NOMO-1 treated with DMSO at 0.1 percent for 48 hours (cell line): ENCODE measurements at regions not wholly inside any gene's neighbourhood (a gene's known extent, or its start where the extent isn't known, plus 50 kb on each side); places are given as distances from the start of the nearest gene placed in this dataset.
"Not testable (repeated sequence)": the region's sequence is repeated elsewhere in the genome, so short reads cannot be mapped to it uniquely, and the experiment has no call there.

Source experiments
- DNase-seq: peaks from one replicate; lab custom pipeline; 2025; ENCODE audit not compliant: unreplicated experiment; lab: John Stamatoyannopoulos, UW

- no peak for DNase-seq
These were observed 898.9 kb upstream of the MIR17HG start for GRCh38 chr13:90448466-90449037.

DNA sequence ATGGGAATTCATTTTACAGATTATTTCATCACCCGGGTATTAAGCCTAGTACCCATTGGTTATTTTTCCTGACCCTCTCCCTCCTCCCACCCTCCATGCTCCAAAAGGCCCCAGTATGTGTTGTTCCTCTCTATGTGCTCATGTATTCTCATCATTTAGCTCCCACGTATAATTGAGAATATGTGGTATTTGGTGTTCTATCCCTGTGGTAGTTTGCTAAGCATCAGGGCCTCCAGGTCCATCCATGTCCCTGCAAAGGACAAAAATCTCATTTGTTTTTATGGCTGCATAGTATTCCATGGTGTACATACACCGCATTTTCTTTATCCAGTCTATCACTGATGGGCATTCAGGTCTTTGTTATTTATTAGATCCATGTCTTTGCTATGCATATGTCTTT lies 894.1 kb upstream of the MIR17HG start:
- DNase-seq = no peak

DNA sequence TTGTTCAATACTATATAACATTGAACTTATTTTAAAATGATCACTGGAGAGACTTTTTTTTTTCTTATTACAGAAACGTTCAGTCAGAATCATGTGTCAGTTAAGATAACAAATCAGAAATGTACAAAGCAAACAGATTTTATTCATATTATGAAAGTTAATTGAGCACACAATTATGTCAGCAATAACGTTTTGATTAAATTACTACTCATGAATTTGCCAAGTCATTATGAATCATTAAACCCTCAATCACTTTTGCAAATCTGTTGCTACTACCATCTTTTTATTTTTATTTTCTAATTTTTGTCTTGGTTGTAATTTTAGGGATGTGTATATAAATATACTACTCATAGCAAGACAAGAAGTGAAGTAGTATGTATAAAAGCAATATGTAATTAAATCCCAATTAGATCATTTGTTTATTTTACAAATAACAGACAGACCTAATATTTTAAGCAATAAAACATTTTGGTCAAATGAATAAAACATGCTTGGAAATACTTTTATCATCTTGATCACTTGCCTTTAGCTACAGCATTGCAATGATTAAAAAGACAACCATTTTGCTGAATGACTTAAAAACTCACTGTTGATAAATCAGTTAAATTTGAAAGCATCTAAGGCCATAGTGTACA lies 893.4 kb upstream of the MIR17HG start:
- DNase-seq = no peak

- DNase-seq = no peak
These were observed 892.4 kb upstream of the MIR17HG start for GRCh38 chr13:90455067-90455466.

- no peak for DNase-seq
These were observed 891.7 kb upstream of the MIR17HG start for GRCh38 chr13:90455823-90456222.

DNA sequence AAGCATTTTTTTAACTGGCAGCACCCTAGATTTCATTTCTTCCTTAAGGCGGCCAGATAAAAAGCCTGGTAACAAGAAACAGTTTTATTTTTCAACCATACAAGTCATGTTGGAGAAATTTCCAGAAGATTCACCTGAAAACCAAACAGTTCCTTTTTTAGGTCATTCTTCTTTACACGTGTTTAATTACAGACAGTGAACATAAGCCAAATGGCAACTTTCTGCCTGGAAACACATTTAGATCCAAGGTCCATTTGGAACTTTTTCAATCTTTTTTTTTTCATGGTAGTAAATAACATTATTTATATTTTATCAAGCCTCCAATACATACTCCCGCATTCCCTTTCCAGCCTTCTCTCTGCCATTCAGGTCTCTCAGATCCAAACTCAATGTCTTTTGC lies 886.1 kb upstream of the MIR17HG start:
- DNase-seq = no peak

DNA sequence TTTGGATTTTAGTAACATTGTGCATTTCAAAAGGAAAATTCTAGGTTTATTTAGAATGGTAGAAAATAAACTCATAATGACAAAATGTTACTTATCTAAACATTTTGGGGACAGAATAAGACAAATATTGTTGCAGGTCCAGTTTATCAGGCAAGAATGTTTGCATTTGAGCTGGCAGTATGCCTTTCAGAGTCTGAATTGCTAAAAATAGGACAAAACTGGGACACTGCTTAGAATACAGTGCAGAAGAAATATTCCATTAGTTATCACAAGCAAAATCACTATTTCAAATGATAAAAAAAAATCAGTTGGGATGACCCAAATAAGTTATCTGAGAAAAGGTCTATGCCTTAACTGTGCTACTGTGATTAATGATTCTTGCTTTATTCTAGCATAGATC lies 870.3 kb upstream of the MIR17HG start:
- no peak for DNase-seq

DNA sequence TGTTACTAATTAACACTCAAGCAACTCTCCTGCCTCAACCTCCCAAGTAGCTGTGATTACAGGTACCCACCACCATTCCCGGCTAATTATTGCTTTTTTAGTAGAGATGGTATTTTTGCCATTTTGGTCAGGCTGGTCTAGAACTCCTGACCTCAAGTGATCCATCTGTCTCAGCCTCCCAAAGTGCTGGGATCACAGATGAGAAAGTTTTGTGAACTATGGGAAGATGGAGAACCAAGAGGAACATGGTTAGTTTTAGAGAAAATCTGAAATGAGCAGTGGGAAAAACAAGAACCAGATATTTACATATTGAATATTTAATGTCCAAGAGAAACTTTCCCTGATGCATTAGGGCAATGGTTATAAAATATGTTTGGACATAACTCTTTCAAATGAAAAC lies 863.6 kb upstream of the MIR17HG start:
- DNase-seq = no peak

DNA sequence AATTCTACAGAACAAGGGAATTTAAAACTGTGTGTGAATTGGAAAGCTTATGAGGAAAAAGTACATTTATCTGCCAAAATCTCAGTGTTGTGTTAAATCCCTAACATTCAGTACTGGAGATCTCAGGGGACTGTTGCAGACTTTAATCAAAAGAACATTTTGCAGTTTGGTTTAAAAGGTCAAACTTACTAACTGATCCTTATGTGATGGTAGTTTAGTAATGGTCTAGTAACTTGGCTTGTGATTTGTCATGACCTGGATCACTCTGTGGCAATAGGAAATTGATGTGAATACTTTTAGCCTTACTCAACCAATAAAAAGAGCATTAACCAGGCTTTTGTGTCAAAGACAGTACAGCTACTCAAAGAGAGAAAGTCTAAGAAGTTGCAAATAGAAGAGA lies 862.1 kb upstream of the MIR17HG start:
- no peak for DNase-seq

DNA sequence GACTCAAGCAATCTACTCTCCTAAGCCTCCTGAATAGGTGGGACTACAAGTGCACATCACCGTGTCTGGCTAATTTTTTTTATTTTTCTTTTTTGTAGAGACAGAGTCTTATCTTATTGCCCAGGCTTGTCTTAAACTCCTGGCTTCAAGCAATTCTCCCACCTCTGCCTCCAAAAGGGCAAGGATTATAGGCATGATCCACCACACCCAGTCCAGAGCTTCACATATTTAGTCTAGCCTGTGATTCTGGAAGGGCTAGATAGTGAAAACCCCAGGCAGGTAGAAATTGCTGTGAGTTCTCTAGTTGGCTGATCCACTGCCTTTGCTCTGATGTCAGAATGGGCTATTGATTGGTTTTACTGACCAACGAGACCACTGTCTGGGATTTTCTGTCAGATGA lies 854.6 kb upstream of the MIR17HG start:
- DNase-seq = no peak

GRCh38 chr13:90493667-90494066 lies 853.8 kb upstream of the MIR17HG start:
- DNase-seq = no peak

GRCh38 chr13:90494849-90495248 lies 852.6 kb upstream of the MIR17HG start:
- DNase-seq = not testable (repeated sequence)

- no peak for DNase-seq
These were observed 849.4 kb upstream of the MIR17HG start for GRCh38 chr13:90498096-90498495.

GRCh38 chr13:90498816-90499215 lies 848.7 kb upstream of the MIR17HG start:
- DNase-seq = no peak

DNA sequence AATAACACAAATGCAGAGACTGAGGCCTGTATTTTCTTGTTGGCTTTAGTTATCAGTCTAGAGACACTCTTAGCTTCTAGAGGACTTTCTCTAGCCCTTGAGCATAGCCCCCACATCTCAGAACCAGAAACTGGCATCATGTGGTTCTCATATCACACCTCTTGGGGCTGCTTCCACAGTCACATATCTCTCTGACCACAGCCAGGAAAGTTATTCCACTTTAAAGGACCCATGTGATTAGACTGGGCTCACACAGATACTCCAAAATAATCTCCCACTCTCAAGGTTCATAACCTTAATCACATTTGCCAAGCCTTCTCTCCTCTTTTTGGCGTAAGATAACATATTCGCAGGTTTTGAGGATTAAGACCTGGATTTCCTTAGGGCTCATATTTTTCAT lies 846.9 kb upstream of the MIR17HG start:
- DNase-seq = no peak

DNA sequence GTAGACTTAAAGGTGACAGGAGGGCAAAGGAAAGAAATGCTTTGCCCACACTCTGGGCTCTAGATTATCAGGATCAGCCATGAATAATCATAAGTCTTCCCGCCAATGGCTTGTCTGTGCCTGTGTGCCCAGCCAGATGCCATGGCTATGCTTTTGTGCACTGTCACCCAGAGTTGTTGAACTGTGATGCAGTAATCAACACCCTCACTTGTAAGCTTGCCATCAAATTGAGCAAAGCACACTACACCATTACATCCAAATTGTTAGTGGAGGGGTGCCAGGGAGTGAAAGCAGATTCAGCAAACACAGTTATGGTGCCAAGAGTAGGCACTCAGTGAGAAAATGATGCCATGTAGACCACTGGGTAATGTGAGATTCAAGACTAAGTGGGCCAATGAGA lies 845.3 kb upstream of the MIR17HG start:
- DNase-seq = no peak

- no peak for DNase-seq
These were observed 844.7 kb upstream of the MIR17HG start for GRCh38 chr13:90502762-90503161.

DNA sequence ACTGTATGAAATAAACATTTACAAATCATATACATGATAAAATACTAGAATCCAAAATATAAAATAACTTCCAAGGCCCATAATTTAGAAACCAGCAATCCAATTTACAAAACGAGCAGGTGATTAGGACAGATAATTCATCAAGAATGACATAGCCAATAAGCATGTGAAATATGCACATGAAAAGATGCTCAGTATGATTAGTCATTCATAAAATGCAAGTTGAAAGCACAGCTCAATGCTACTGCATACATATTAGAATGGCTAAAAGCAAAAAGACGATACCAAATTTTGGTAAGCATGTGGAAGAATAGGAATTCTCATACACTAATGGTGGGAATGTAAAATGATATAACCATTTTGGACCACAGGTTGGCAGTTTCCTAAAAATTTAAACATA lies 837.2 kb upstream of the MIR17HG start:
- DNase-seq = no peak

DNA sequence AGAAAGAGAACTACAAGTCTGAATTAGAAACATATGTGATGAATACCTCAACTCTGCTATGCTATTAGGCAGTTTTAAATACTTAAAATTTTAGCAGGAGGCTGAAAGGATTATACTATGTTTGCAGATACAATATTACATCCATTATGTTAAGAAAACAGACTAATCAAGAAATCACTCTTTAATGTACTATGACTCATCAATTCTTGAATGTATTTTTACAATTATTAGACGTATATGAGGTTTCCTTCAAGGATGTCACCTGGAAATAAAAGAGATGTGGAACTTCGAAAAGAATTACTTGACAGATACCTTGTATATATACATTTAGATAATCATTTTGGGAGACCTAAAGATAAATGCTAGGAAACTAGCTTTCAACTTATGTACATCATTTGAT lies 835.6 kb upstream of the MIR17HG start:
- DNase-seq = no peak

DNA sequence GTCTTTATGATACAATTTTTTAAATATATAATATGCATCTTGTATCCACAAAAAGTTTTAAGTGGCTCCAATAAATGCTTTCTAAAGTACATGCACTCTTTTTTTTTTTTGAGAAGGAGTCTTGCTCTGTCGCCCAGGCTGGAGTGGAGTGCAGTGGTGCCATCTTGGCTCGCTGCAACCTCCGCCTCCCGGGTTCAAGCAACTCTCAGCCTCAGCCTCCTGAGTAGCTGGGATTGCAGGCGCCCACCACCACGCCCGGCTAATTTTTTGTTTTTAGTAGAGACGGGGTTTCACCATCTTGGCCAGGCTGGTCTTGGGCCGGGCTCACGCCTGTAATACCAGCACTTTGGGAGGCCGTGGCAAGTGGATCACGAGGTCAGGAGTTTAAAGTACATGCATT lies 832.8 kb upstream of the MIR17HG start:
- not testable (repeated sequence) for DNase-seq

- no peak for DNase-seq
These were observed 829.1 kb upstream of the MIR17HG start for GRCh38 chr13:90518417-90518816.

DNA sequence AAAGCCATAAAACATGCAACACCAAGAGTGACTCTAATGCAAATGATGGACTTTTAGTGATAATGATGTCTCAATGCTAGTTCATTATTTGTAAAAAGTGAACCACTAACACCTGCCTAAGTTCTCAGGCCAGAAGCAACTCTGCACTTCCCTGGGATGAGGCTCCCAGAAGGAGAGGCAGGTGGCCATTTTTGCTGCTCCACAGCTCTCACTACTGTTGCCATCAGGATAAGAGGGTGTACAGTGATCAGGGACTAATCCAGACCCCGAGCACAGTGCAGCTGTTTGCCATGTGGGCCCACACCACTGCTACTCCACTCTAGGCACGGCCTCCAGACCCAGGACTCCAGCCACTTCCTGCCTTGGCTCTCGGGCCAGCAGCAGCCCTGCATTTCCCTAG lies 828.3 kb upstream of the MIR17HG start:
- no peak for DNase-seq

DNA sequence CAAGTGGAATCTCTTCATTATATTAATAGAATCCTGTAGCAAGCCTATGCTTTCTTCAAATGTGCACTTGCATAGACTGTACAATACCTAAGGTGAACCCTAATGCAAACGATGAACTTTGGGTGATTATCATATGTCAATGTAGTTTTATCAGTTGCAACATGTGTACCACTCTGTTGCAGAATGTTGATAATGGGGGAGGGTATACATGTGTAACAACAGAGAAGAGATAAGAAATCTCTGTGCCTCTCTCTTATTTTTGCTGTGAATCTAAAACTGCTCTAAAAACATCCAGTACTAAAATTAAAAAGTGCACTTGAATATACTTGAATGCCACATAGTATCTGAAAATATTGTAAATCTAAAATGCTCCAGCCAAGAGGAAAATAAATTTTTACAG lies 820.8 kb upstream of the MIR17HG start:
- no peak for DNase-seq
